Stimulated activated naive CD8-positive, alpha-beta T cell treated with anti-CD3 and anti-CD28 coated beads, Interleukin-15, Interleukin-2, amounts not matched to agents 100 ng/mL and 50 ng/mL, for 24 hours (primary cell): ENCODE measurements at regions not wholly inside any gene's neighbourhood (a gene's known extent, or its start where the extent isn't known, plus 50 kb on each side); places are given as distances from the start of the nearest gene placed in this dataset.
"Not testable (repeated sequence)": the region's sequence is repeated elsewhere in the genome, so short reads cannot be mapped to it uniquely, and the experiment has no call there.

ENCODE experiments used
- H3K27ac Mint-ChIP-seq: one replicate; pipeline ENCODE4 v1.8.0; 2021; ENCODE audit warnings: mild to moderate bottlenecking, mixed read lengths
- H3K27me3 Mint-ChIP-seq: one replicate; pipeline ENCODE4 v1.8.0; 2021; ENCODE audit warnings: mixed read lengths
- H3K36me3 Mint-ChIP-seq: one replicate; pipeline ENCODE4 v1.8.0; 2021; ENCODE audit warnings: low read depth, mixed read lengths
- H3K4me1 Mint-ChIP-seq: one replicate; pipeline ENCODE4 v1.8.0; 2021; ENCODE audit warnings: low read depth, mixed read lengths
- H3K4me3 Mint-ChIP-seq: one replicate; pipeline ENCODE4 v1.8.0; 2021; ENCODE audit warnings: mild to moderate bottlenecking, mixed read lengths
- H3K9me3 Mint-ChIP-seq: one replicate; pipeline ENCODE4 v1.8.0; 2021; ENCODE audit warnings: mixed read lengths

GRCh38 chrY:7781501-7781900, 869.9 kb upstream of the AMELY start:
- Mint-ChIP-seq H3K36me3 (no peaks in the 10 kb centered on the region), H3K4me3 (no peak overlapping the region), H3K9me3 (no peaks in the 10 kb centered on the region), H3K27me3 (no peaks in the 10 kb centered on the region), H3K4me1 (no peaks in the 10 kb centered on the region), H3K27ac (no peak overlapping the region)

GRCh38 chrY:7775436-7775835, 863.9 kb upstream of the AMELY start:
- not testable (repeated sequence) for H3K36me3 Mint-ChIP-seq, H3K9me3 Mint-ChIP-seq, H3K27ac Mint-ChIP-seq, H3K4me3 Mint-ChIP-seq, H3K27me3 Mint-ChIP-seq, H3K4me1 Mint-ChIP-seq

DNA sequence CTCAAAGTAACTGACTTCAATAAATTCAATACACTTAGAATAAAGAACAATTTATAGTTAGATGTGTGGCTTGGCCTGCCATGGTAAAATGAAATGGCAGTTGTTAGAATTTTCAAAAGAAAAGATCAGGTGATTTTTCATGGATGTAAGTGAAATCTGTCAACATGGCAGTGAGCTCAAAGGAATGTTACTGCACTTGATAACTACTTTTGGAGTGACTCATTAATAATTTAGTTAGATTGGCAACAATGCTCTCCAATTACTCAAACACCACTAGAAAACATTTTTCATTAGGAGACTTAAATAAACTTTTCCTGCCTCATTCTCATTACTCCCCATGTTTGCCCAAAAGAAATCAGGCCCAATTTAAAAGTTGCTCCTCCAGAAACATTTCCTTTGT, 860.2 kb upstream of the AMELY start:
- Mint-ChIP-seq H3K4me1 (no peaks in the 10 kb centered on the region), H3K27me3 (no peaks in the 10 kb centered on the region), H3K27ac (no peak overlapping the region), H3K4me3 (no peak overlapping the region), H3K36me3 (no peaks in the 10 kb centered on the region), H3K9me3 (no peaks in the 10 kb centered on the region)

- Mint-ChIP-seq H3K9me3 (no peaks in the 10 kb centered on the region), H3K4me1 (no peaks in the 10 kb centered on the region), H3K4me3 (no peak overlapping the region), H3K27me3 (no peaks in the 10 kb centered on the region), H3K27ac (no peak overlapping the region), H3K36me3 (no peaks in the 10 kb centered on the region)
Measured at GRCh38 chrY:7769790-7770375, 858.3 kb upstream of the AMELY start.

DNA sequence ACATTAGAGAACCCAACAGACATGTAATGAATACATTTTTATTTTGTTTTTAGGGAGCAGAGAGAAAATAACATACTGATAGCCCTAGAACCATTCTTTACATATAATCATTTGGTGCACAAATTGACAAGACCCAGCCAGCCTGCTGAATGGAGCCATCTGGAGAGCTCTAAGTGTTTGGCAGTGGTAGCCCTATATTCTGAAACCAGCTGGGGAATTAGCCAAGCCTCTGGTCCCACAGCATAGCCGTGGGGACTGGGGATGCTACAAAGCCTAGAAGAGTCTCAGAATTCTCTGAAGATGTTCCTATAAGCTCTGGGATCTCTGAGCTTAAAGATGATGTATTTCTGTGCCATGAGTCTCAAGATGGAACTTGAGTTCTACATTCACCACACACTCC, 857.3 kb upstream of the AMELY start:
- Mint-ChIP-seq H3K9me3 (no peaks in the 10 kb centered on the region), H3K4me1 (no peaks in the 10 kb centered on the region), H3K4me3 (no peak overlapping the region), H3K36me3 (no peaks in the 10 kb centered on the region), H3K27ac (no peak overlapping the region), H3K27me3 (peaks cover 3% of the 10 kb centered on the region)

- Mint-ChIP-seq H3K4me3 (no peak overlapping the region), H3K4me1 (no peaks in the 10 kb centered on the region), H3K27me3 (no peaks in the 10 kb centered on the region), H3K9me3 (no peaks in the 10 kb centered on the region), H3K27ac (no peak overlapping the region), H3K36me3 (no peaks in the 10 kb centered on the region)
Measured at GRCh38 chrY:7753711-7754110, 842.2 kb upstream of the AMELY start.

DNA sequence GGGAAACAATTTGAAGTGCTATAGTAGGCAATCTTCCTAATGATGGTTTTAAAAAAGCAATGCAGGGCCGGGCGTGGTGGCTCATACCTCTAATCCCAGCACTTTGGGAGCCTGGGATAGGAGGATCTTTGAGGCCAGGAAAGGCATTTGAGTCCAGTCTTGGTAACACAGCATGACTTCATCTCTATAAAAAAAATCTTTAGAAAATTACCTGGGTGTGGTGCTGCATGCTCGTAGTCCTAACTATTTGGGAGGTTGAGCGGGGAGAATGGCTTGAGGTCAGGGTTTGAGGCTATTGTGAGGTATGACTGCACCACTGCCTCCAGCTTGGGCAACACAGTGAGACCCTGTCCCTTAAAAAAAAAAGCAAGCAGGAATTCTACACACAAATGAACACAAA, 835.2 kb upstream of the AMELY start:
- Mint-ChIP-seq H3K27me3 (peaks cover 9% of the 10 kb centered on the region), H3K9me3 (no peaks in the 10 kb centered on the region), H3K4me3 (no peak overlapping the region), H3K36me3 (no peaks in the 10 kb centered on the region), H3K4me1 (no peaks in the 10 kb centered on the region), H3K27ac (no peak overlapping the region)

DNA sequence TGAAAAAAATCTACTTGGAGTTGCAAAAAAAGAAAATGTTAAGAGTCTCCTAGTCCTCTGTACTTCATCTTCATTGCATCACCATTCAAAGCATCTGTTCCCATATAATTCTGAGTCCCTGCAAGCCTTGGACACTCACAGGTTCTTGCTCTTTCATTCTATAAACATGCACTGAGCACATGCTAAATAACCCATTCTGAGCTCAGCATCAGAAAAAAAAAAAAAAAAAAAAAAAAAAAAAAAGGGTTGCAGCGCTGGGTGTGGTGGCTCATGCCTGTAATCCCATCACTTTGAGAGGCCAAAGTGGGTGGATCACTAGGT, 834.0 kb upstream of the AMELY start:
- H3K27ac Mint-ChIP-seq = no peak overlapping the region
- peaks cover 9% of the 10 kb centered on the region for H3K27me3 Mint-ChIP-seq

DNA sequence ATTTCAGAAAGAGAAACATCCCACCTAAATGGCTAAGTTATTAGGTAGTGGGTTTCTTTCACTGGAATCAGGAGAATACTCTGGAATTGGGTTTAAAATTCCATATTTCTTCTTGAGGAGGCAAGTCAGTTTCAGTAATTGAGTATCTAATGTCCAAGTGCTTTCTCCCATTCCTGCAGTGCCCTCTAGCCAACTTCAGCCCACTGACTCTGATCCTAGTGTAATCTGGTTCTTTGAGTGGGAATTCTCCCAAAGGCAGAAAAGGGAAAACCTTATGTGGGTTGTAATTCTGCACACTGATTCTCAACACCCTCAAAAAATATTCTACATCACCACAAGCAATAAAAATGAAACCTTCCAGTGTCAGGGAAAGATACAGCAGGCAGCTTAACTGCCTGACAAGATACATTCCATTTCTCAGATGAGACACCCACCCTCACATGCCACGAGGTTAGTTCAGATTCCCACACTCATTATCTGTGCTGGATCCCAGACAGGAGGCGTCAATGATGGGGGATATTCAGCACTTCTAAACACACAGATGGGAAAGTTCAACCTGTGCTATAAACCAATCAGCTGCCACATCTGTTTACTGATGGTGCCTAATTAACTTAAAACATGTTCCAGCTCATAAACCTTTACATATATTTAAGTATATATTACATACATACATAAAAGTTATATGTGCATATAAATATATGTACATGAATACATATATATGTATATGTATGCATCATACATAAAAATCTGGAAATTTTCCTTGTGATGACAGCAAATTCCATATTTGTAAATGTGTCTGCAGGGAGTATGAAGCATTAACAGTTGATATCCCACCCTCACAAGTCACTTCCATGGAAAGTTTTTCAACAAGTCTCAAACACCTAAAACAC, 833.4 kb upstream of the AMELY start:
- Mint-ChIP-seq H3K27ac (no peak overlapping the region), H3K9me3 (no peaks in the 10 kb centered on the region), H3K4me1 (no peaks in the 10 kb centered on the region), H3K27me3 (peaks cover 9% of the 10 kb centered on the region), H3K36me3 (no peaks in the 10 kb centered on the region), H3K4me3 (no peak overlapping the region)

More for the DNA sequence above, 834.0 kb upstream of the AMELY start:
- Mint-ChIP-seq H3K9me3 (no peaks in the 10 kb centered on the region), H3K4me3 (no peak overlapping the region), H3K36me3 (no peaks in the 10 kb centered on the region), H3K4me1 (no peaks in the 10 kb centered on the region)

DNA sequence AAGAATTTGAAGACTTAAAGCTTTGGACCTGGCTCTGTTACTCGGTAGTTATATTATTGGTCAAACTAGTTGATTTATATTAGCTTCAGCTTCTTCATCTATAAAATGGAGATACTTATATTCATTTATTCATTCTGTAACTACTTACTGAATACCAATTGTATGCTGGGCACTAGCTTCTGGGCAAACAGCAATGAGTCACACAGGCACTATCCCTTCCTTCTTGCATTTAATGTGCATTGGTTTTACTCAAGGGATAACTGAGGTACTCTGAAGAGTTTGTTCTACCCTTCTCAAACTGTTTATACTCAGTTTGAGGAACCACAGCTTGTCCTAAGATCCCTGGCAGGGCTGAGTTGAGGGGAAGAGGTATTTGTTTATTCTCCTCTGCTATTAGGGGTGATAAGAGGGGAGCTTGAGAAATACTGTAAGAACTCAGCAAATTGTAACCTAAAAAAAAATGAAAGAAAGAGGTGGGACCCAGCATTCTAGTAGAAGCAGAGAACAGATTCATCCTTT, 825.4 kb upstream of the AMELY start:
- H3K27me3 Mint-ChIP-seq = no peaks in the 10 kb centered on the region
- H3K27ac Mint-ChIP-seq = no peak overlapping the region
- no peaks in the 10 kb centered on the region for H3K9me3 Mint-ChIP-seq
- no peaks in the 10 kb centered on the region for H3K4me1 Mint-ChIP-seq
- no peak overlapping the region for H3K4me3 Mint-ChIP-seq
- H3K36me3 Mint-ChIP-seq = no peaks in the 10 kb centered on the region

DNA sequence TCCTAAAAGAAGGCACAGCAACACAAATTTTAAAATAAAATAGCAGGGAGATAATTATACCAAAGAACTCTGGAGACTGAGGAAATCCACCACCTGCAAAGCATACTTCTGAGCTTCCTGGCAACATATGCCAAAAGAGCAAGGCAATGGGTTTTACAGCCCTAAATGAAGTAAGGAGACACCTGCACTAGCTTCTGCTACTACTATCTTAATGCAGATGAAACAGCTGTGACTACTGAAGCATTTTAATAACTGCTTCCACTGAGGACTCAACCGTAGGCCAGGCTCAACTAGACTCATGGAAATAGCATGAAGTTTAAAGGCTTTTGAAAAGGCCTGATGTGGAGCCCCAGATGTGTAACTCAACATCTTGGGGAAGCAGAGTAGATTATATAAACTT, 820.1 kb upstream of the AMELY start:
- Mint-ChIP-seq H3K4me3 (no peak overlapping the region), H3K9me3 (no peaks in the 10 kb centered on the region), H3K4me1 (peaks cover 23% of the 10 kb centered on the region), H3K27me3 (no peaks in the 10 kb centered on the region), H3K36me3 (no peaks in the 10 kb centered on the region), H3K27ac (no peak overlapping the region)

- Mint-ChIP-seq H3K27ac (no peak overlapping the region), H3K27me3 (no peaks in the 10 kb centered on the region), H3K9me3 (no peaks in the 10 kb centered on the region), H3K36me3 (no peaks in the 10 kb centered on the region), H3K4me3 (no peak overlapping the region), H3K4me1 (peaks cover 23% of the 10 kb centered on the region)
Measured at GRCh38 chrY:7730664-7731063, 819.1 kb upstream of the AMELY start.

DNA sequence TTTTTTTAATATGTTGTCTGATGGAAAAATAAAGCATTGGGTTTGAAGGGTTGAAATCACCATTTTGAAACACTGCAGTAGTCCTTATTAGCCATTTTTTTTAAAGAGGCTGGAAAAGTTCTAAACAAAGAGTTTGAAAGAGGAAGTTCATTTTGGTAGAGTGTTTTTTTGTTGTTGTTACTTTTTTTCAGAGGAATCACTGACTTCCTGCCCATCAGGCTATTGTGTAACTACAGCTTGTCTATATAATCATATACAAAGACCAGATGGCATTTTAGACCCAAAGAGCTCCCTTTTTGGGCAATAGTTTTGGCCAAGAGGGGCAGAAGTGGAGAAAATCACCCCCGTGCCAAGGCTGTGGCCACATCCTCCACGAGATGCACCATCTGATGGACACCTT, 818.5 kb upstream of the AMELY start:
- Mint-ChIP-seq H3K27ac (no peak overlapping the region), H3K4me3 (no peak overlapping the region), H3K27me3 (no peaks in the 10 kb centered on the region), H3K36me3 (no peaks in the 10 kb centered on the region), H3K4me1 (peaks cover 23% of the 10 kb centered on the region), H3K9me3 (no peaks in the 10 kb centered on the region)

DNA sequence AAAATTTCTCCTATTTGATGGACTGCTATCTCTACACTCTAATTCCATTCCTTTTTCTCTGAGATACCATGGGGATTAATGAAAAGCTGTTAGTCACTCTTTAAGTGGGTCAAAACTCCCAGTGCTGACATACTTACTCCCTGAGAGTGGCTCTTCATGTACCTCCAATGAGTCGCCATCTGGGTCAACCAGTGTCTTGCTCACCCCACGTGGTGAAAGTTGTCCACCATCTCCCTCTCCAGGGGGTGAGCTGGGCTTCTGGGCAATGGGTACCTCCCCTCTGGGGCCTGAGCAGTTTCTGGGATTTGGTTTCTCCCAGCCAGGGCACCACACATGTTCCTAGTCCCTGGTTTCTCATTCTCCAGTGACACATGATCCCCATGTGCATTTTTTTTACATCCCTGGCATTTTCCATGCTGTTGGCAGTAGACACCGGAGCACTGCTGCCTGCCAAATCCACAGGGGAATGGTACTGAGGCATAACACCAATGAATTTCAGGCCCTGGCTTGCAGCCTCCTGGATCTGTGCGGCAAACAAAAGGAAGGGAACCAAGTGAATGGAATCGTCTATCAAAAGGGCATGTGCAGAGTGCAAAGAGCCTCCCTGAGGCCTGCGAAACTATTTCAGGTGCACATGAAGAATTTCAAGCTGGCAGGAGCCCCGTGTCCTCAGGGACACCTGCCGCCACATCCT, 817.9 kb upstream of the AMELY start:
- H3K4me3 Mint-ChIP-seq = no peak overlapping the region
- H3K4me1 Mint-ChIP-seq = peaks cover 24% of the 10 kb centered on the region
- H3K36me3 Mint-ChIP-seq = no peaks in the 10 kb centered on the region
- no peaks in the 10 kb centered on the region for H3K9me3 Mint-ChIP-seq
- H3K27me3 Mint-ChIP-seq = no peaks in the 10 kb centered on the region
- H3K27ac Mint-ChIP-seq = peak overlapping the region; percentile 79

DNA sequence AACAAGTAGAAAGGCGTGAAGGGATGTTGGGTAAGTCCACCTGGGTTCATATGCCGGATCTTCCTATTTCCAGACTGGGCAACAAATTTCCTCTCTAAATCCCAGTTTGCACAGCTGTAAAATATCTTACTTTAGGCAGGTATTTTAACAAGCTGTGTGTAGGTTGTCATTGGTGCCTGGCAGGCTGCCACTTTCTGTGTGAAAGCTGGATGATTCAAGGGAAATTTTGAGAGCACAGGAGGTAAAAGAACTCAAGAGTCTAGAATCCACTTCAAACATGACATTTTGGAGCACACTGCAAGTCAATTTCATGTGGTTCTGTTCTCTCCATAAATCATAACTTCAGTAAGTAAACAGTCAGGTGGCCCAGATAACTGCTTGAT, 817.4 kb upstream of the AMELY start:
- H3K36me3 Mint-ChIP-seq = no peaks in the 10 kb centered on the region
- no peaks in the 10 kb centered on the region for H3K9me3 Mint-ChIP-seq
- H3K27ac Mint-ChIP-seq = peak overlapping the region; percentile 79
- H3K27me3 Mint-ChIP-seq = no peaks in the 10 kb centered on the region
- H3K4me1 Mint-ChIP-seq = peaks cover 29% of the 10 kb centered on the region
- H3K4me3 Mint-ChIP-seq = no peak overlapping the region
